D341Med (cell line): ENCODE measurements at regions not wholly inside any gene's neighbourhood (a gene's known extent, or its start where the extent isn't known, plus 50 kb on each side); places are given as distances from the start of the nearest gene placed in this dataset.
"Not testable (repeated sequence)": the region's sequence is repeated elsewhere in the genome, so short reads cannot be mapped to it uniquely, and the experiment has no call there.

Experiments used
- DNase-seq: peaks from one replicate; pipeline ENCODE4 v3.0.0; 2012; ENCODE audit warnings: low spot score

GRCh38 chr5:12876541-12877298 is 972.5 kb upstream of the CTNND2 start:
- DNase-seq, result no peak

GRCh38 chr5:12870872-12871539 is 966.8 kb upstream of the CTNND2 start:
- no peak for DNase-seq

GRCh38 chr5:12865529-12865928 is 961.3 kb upstream of the CTNND2 start:
- no peak for DNase-seq

GRCh38 chr5:12861886-12862654 is 957.8 kb upstream of the CTNND2 start:
- DNase-seq, result no peak

GRCh38 chr5:12856105-12856504 is 951.9 kb upstream of the CTNND2 start:
- DNase-seq, result not testable (repeated sequence)

- DNase-seq, result no peak
These were observed 950.1 kb upstream of the CTNND2 start for GRCh38 chr5:12854386-12854785.

GRCh38 chr5:12851761-12852160 is 947.5 kb upstream of the CTNND2 start:
- DNase-seq, result no peak

- no peak for DNase-seq
These were observed 944.5 kb upstream of the CTNND2 start for GRCh38 chr5:12848709-12849108.

- DNase-seq, result no peak
These were observed 941.4 kb upstream of the CTNND2 start for GRCh38 chr5:12845549-12846159.

- no peak for DNase-seq
These were observed 936.7 kb upstream of the CTNND2 start for GRCh38 chr5:12840972-12841371.

GRCh38 chr5:12837592-12837991 is 933.3 kb upstream of the CTNND2 start:
- DNase-seq, result no peak

GRCh38 chr5:12825163-12825562 is 920.9 kb upstream of the CTNND2 start:
- DNase-seq, result no peak

- DNase-seq, result peak; percentile 12
These were observed 901.0 kb upstream of the CTNND2 start for GRCh38 chr5:12805165-12805698.

- DNase-seq, result no peak
These were observed 894.9 kb upstream of the CTNND2 start for GRCh38 chr5:12799165-12799564.

- no peak for DNase-seq
These were observed 891.1 kb upstream of the CTNND2 start for GRCh38 chr5:12795333-12795663.

- DNase-seq, result peak; percentile 9
These were observed 890.5 kb upstream of the CTNND2 start for GRCh38 chr5:12794476-12795332.

- no peak for DNase-seq
These were observed 889.1 kb upstream of the CTNND2 start for GRCh38 chr5:12793373-12793772.

- no peak for DNase-seq
These were observed 876.3 kb upstream of the CTNND2 start for GRCh38 chr5:12780536-12780935.

GRCh38 chr5:12777342-12777741 is 873.1 kb upstream of the CTNND2 start:
- DNase-seq, result no peak

- no peak for DNase-seq
These were observed 868.0 kb upstream of the CTNND2 start for GRCh38 chr5:12772276-12772675.

GRCh38 chr5:12759377-12759776 is 855.1 kb upstream of the CTNND2 start:
- no peak for DNase-seq
